LNCaP clone FGC (cell line): ENCODE measurements at regions not wholly inside any gene's neighbourhood (a gene's known extent, or its start where the extent isn't known, plus 50 kb on each side); places are given as distances from the start of the nearest gene placed in this dataset.
"Not testable (repeated sequence)": the region's sequence is repeated elsewhere in the genome, so short reads cannot be mapped to it uniquely, and the experiment has no call there.

Source experiments
- DNase-seq: peaks from one replicate; pipeline ENCODE4 v3.0.0-alpha.2; 2011; ENCODE audit warnings: low read depth
- H3K4me3 ChIP-seq: 2 replicates; pipeline ENCODE4 v1.5.1; 2011; ENCODE audit warnings: mild to moderate bottlenecking, low read depth, low read length, control low read depth

GRCh38 chr16:32873120-32873519, 197.2 kb upstream of the TP53TG3 start:
- not testable (repeated sequence) for H3K4me3 ChIP-seq, DNase-seq

DNA sequence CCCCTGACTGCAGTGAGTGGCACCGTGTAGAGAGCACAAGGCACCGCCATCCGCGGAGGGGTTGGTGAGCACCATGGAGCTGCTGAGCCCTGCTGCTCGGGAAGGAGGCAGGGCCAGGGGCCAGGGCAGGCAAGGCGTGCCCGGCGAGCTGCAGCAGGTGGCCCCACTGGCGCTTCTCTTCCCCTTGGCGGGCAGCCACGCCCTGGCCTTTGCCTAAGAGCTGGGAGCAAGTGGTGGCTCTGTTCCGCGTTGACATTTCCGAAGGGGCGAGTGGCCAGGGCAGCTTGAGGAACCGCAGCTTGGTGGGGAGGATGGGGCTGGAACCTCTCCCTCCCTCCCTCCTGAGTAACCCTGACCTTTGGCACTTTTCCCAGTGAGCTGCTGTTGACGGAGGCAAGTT, 194.7 kb upstream of the TP53TG3 start:
- DNase-seq: not testable (repeated sequence)

GRCh38 chr16:32868334-32868733, 192.4 kb upstream of the TP53TG3 start:
- not testable (repeated sequence) for DNase-seq, H3K4me3 ChIP-seq

More for the DNA sequence above, 194.7 kb upstream of the TP53TG3 start:
- H3K4me3 ChIP-seq: not testable (repeated sequence)

- DNase-seq, H3K4me3 ChIP-seq: not testable (repeated sequence)
Measured at GRCh38 chr16:32865284-32865683, 189.3 kb upstream of the TP53TG3 start.

GRCh38 chr16:32861476-32862201, 185.7 kb upstream of the TP53TG3 start:
- DNase-seq, H3K4me3 ChIP-seq: not testable (repeated sequence)

- not testable (repeated sequence) for H3K4me3 ChIP-seq, DNase-seq
Measured at GRCh38 chr16:32847379-32847778, 171.4 kb upstream of the TP53TG3 start.

DNA sequence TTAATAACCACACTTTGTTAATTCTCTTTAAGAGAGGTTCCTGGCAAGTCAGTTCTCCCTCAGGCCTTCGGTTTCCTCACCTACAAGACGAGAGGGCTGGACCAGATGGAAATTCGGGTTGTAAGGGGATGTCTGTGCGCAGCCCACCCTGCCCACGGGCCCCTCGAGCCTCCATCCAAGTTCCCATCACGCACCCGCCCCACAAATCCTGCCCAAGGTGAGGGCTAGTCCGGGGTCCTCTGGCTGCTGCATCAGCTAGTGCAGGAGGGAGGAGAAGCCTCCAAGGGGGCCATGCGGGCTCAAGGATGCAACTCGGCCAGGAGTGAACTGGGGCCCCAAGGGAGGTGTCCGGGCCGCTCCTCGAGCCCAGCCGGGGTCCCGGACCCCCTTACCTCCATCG, 169.6 kb upstream of the TP53TG3 start:
- H3K4me3 ChIP-seq, DNase-seq: not testable (repeated sequence)

DNA sequence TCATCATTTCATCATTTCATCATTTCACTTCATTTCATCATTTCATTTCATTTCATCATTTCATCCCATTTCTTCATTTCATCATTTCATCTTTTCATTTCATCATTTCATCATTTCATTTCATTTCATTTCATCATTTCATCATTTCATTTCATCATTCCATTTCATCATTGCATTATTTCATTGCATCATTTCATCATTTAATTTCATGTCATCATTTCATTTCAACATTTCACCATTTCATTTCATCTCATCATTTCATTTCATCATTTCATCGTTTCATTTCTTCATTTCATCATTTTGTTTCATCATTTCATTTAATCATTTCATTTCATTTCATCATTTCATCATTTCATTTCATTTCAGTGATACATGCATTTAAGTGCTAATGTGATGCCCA, 166.9 kb upstream of the TP53TG3 start:
- not testable (repeated sequence) for DNase-seq, H3K4me3 ChIP-seq

DNA sequence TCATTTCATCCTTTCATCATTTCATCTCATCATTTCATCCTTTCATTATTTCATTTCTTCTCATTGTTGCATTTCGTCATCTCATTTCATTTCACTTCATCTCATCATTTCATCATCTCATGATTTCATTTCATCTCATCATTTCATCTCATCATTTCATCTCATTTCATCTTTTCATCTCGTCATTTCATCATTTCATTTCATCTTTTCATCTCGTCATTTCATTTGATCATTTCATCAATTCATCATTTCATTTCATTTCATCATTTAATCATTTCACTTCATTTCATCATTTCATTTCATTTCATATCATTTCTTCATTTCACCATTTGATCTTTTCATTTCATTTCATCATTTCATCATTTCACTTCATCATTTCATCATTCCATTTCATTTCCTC, 131.3 kb upstream of the TP53TG3 start:
- not testable (repeated sequence) for H3K4me3 ChIP-seq, DNase-seq

- H3K4me3 ChIP-seq, DNase-seq: not testable (repeated sequence)
Measured at GRCh38 chr16:32805639-32806038, 129.7 kb upstream of the TP53TG3 start.
